ENCODE measurements at regions not wholly inside any gene's neighbourhood (a gene's known extent, or its start where the extent isn't known, plus 50 kb on each side); places are given as distances from the start of the nearest gene placed in this dataset.

GRCh38 chr12:75960954-75961661, 70.5 kb downstream of the PHLDA1 start:
- Histone ChIP-seq H3K4me3 (replicated peaks; ENCODE audit: insufficient read depth, low read length) (no peak overlapping the region), H3K27ac (replicated peaks) (no peak overlapping the region), H3K27me3 (ENCODE audit: insufficient read depth, poor library complexity, severe bottlenecking) (no peaks in the 10 kb centered on the region)
- TF ChIP-seq REST (IDR thresholded peaks at IDR 0.05; ENCODE audit: insufficient replicate concordance, low read depth) (no peak), GABPA (IDR thresholded peaks at IDR 0.05; ENCODE audit: low read depth) (no peak), POLR2AphosphoS5 (IDR thresholded peaks at IDR 0.05; ENCODE audit: low read depth) (no peak), CTCF (IDR thresholded peaks at IDR 0.05; ENCODE audit: insufficient read depth, low read length) (no peak), SPI1 (IDR thresholded peaks at IDR 0.05; ENCODE audit: borderline replicate concordance, low read depth) (no peak)
- no peak for DNase-seq (ENCODE audit: low read depth in 1 of 2, low spot score in 1 of 2)

- no peak for TF ChIP-seq CTCF (IDR thresholded peaks at IDR 0.05; ENCODE audit: insufficient read depth, low read length)
- TF ChIP-seq POLR2AphosphoS5 (IDR thresholded peaks at IDR 0.05; ENCODE audit: low read depth): no peak
- TF ChIP-seq SPI1 (IDR thresholded peaks at IDR 0.05; ENCODE audit: borderline replicate concordance, low read depth): no peak
- TF ChIP-seq REST (IDR thresholded peaks at IDR 0.05; ENCODE audit: insufficient replicate concordance, low read depth): peak; percentile 57
- TF ChIP-seq GABPA (IDR thresholded peaks at IDR 0.05; ENCODE audit: low read depth): no peak
- DNase-seq (ENCODE audit: low read depth in 1 of 2, low spot score in 1 of 2): no peak
- Histone ChIP-seq H3K27ac (replicated peaks) (no peak overlapping the region), H3K4me3 (replicated peaks; ENCODE audit: insufficient read depth, low read length) (no peak overlapping the region), H3K27me3 (ENCODE audit: insufficient read depth, poor library complexity, severe bottlenecking) (no peaks in the 10 kb centered on the region)
Measured at GRCh38 chr12:75960086-75960910, 71.3 kb downstream of the PHLDA1 start.

GRCh38 chr12:75959506-75959905, 72.1 kb downstream of the PHLDA1 start:
- DNase-seq (ENCODE audit: low read depth in 1 of 2, low spot score in 1 of 2): no peak
- no peaks in the 10 kb centered on the region for H3K27me3 ChIP-seq (ENCODE audit: insufficient read depth, poor library complexity, severe bottlenecking)
- no peak overlapping the region for H3K4me3 ChIP-seq (replicated peaks; ENCODE audit: insufficient read depth, low read length)
- no peak for TF ChIP-seq GABPA (IDR thresholded peaks at IDR 0.05; ENCODE audit: low read depth)
- no peak overlapping the region for H3K27ac ChIP-seq (replicated peaks)

- no peak for DNase-seq (ENCODE audit: low read depth in 1 of 2, low spot score in 1 of 2)
Measured at GRCh38 chr12:75959060-75959459, 72.5 kb downstream of the PHLDA1 start.

More at GRCh38 chr12:75959060-75959459, 72.5 kb downstream of the PHLDA1 start:
- Histone ChIP-seq H3K27me3 (ENCODE audit: insufficient read depth, poor library complexity, severe bottlenecking) (no peaks in the 10 kb centered on the region), H3K4me3 (replicated peaks; ENCODE audit: insufficient read depth, low read length) (no peak overlapping the region), H3K27ac (replicated peaks) (no peak overlapping the region)
- TF ChIP-seq REST (IDR thresholded peaks at IDR 0.05; ENCODE audit: insufficient replicate concordance, low read depth) (no peak), CTCF (IDR thresholded peaks at IDR 0.05; ENCODE audit: insufficient read depth, low read length) (no peak), GABPA (IDR thresholded peaks at IDR 0.05; ENCODE audit: low read depth) (no peak), POLR2AphosphoS5 (IDR thresholded peaks at IDR 0.05; ENCODE audit: low read depth) (no peak)
